ENCODE measurements at regions not wholly inside any gene's neighbourhood (a gene's known extent, or its start where the extent isn't known, plus 50 kb on each side); places are given as distances from the start of the nearest gene placed in this dataset.

DNA sequence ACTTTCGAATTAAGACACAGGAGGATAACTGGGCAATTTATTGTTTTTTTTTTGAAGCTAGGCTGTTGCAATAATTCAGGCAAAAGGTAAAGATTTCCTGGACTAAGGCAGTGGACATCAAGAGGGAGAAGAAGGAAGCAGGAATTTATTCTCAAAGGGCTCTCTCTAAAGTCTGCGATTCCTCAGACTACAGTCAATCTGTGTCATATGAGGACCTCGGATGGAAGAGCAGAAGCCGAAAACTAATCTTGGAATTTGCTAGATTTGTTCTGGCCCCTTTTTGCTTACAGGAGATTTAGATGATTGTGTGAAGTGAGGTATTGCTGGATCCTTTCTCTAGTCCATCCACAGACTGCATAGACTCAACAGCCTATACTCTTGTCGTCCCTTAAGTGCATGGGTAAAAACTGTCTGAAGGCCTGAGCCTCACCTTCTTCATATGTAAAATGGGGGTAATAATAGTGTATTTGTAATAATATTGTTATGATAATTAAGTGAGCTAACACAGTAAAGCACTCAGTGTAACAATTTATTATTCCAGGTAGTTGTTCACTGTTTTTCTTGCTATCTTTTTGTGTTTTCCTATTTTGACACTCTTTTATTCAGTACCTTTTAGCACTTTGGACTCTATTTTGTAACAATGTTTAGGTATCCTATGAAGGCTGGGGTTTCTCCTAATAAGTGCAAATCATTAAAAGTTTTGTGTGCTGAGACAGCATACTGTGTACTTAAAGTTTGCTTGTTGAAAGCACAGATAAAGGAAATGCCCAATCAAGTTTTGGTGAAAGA is 54.2 kb upstream of the NT5C1B start:
- Histone ChIP-seq H3K4me1 (ENCODE audit: low read length) (no peaks in the 10 kb centered on the region), H3K9me3 (ENCODE audit: insufficient read depth, low read length) (no peaks in the 10 kb centered on the region), H3K4me2 (ENCODE audit: low read length) (no peak overlapping the region), H3K27ac (ENCODE audit: low read length) (no peak overlapping the region), H4K20me1 (ENCODE audit: insufficient read depth, low read length) (no peaks in the 10 kb centered on the region), H3K36me3 (replicated peaks; ENCODE audit: low read depth, low read length) (no peaks in the 10 kb centered on the region), H3K79me2 (ENCODE audit: low read length) (no peaks in the 10 kb centered on the region), H3K4me3 (ENCODE audit: low read length) (no peak overlapping the region), H2AFZ (ENCODE audit: low read depth, low read length) (no peak overlapping the region), H3K9ac (ENCODE audit: low read length) (no peak overlapping the region), H3K27me3 (ENCODE audit: low read depth, low read length) (no peaks in the 10 kb centered on the region)
- TF ChIP-seq CTCF (IDR thresholded peaks at IDR 0.05; ENCODE audit: low read depth, low read length) (no peak), EZH2phosphoT487 (IDR thresholded peaks at IDR 0.05; ENCODE audit: low read depth) (no peak)

DNA sequence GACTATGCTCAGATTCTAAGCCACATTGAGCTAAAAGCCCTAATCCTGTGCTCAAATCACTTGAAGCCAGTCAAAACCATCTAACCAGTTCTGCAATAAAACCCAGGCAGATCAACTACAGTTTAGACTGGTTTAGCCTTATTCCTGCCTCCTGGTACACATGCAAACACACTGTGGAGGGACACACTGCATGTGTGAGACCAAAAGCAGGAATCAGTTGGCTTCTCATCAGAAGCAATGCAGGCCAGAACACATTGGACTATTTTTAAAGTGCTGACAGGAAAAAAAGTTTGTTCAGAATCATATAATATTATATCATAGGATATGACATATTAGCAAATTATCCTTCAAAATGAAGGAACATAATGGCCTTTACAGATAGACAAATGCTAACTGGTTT is 52.5 kb upstream of the NT5C1B start:
- Histone ChIP-seq H3K9me3 (ENCODE audit: insufficient read depth, low read length) (no peaks in the 10 kb centered on the region), H3K4me2 (ENCODE audit: low read length) (no peak overlapping the region), H3K79me2 (ENCODE audit: low read length) (no peaks in the 10 kb centered on the region), H4K20me1 (ENCODE audit: insufficient read depth, low read length) (no peaks in the 10 kb centered on the region), H2AFZ (ENCODE audit: low read depth, low read length) (no peak overlapping the region), H3K27ac (ENCODE audit: low read length) (no peak overlapping the region), H3K36me3 (replicated peaks; ENCODE audit: low read depth, low read length) (no peaks in the 10 kb centered on the region), H3K9ac (ENCODE audit: low read length) (no peak overlapping the region), H3K4me3 (ENCODE audit: low read length) (no peak overlapping the region), H3K27me3 (ENCODE audit: low read depth, low read length) (no peaks in the 10 kb centered on the region), H3K4me1 (ENCODE audit: low read length) (no peaks in the 10 kb centered on the region)
- TF ChIP-seq CTCF (IDR thresholded peaks at IDR 0.05; ENCODE audit: low read depth, low read length) (no peak), EZH2phosphoT487 (IDR thresholded peaks at IDR 0.05; ENCODE audit: low read depth) (no peak)

GRCh38 chr2:18639756-18640453 is 50.5 kb upstream of the NT5C1B start:
- no peaks in the 10 kb centered on the region; the same call in 1 of the 2 replicates for H3K9me3 ChIP-seq (ENCODE audit: insufficient read depth, low read length)
- H3K27me3 ChIP-seq (ENCODE audit: low read depth, low read length): no peaks in the 10 kb centered on the region
- H3K4me3 ChIP-seq (ENCODE audit: low read length): no peak overlapping the region
- no peak overlapping the region for H3K9ac ChIP-seq (ENCODE audit: low read length)
- no peaks in the 10 kb centered on the region for H3K36me3 ChIP-seq (replicated peaks; ENCODE audit: low read depth, low read length)
- no peaks in the 10 kb centered on the region for H3K4me1 ChIP-seq (ENCODE audit: low read length)
- no peaks in the 10 kb centered on the region for H3K79me2 ChIP-seq (ENCODE audit: low read length)
- H2AFZ ChIP-seq (ENCODE audit: low read depth, low read length): no peak overlapping the region
- no peak overlapping the region for H3K4me2 ChIP-seq (ENCODE audit: low read length)
- H4K20me1 ChIP-seq (ENCODE audit: insufficient read depth, low read length): no peaks in the 10 kb centered on the region
- no peak for TF ChIP-seq EZH2phosphoT487 (IDR thresholded peaks at IDR 0.05; ENCODE audit: low read depth)
- no peak for TF ChIP-seq CTCF (IDR thresholded peaks at IDR 0.05; ENCODE audit: low read depth, low read length)
- no peak overlapping the region for H3K27ac ChIP-seq (ENCODE audit: low read length)
